Germinal center (tissue), 1 donor: ENCODE measurements at regions not wholly inside any gene's neighbourhood (a gene's known extent, or its start where the extent isn't known, plus 50 kb on each side); places are given as distances from the start of the nearest gene placed in this dataset.

Experiments
- DNase-seq: peaks from one replicate; pipeline ENCODE4 v3.0.0; 2012; ENCODE audit warnings: mixed read lengths, low spot score

GRCh38 chr15:99921101-99921500, 187.9 kb upstream of the LYSMD4 start:
- no peak for DNase-seq

GRCh38 chr15:99918072-99918471, 184.8 kb upstream of the LYSMD4 start:
- no peak for DNase-seq

- DNase-seq = no peak
Measured at GRCh38 chr15:99917252-99917651, 184.0 kb upstream of the LYSMD4 start.

- no peak for DNase-seq
Measured at GRCh38 chr15:99916668-99917223, 183.5 kb upstream of the LYSMD4 start.

GRCh38 chr15:99914723-99915122, 181.5 kb upstream of the LYSMD4 start:
- no peak for DNase-seq

- DNase-seq = no peak
Measured at GRCh38 chr15:99911816-99912215, 178.6 kb upstream of the LYSMD4 start.

GRCh38 chr15:99909592-99910295, 176.5 kb upstream of the LYSMD4 start:
- DNase-seq = no peak

GRCh38 chr15:99907698-99908097, 174.5 kb upstream of the LYSMD4 start:
- no peak for DNase-seq

- no peak for DNase-seq
Measured at GRCh38 chr15:99906793-99907192, 173.6 kb upstream of the LYSMD4 start.

GRCh38 chr15:99906311-99906710, 173.1 kb upstream of the LYSMD4 start:
- no peak for DNase-seq

GRCh38 chr15:99902248-99902928, 169.2 kb upstream of the LYSMD4 start:
- no peak for DNase-seq

- no peak for DNase-seq
Measured at GRCh38 chr15:99895956-99896311, 162.7 kb upstream of the LYSMD4 start.

- DNase-seq = no peak
Measured at GRCh38 chr15:99895189-99895955, 162.1 kb upstream of the LYSMD4 start.

- no peak for DNase-seq
Measured at GRCh38 chr15:99878835-99879234, 145.6 kb upstream of the LYSMD4 start.

- no peak for DNase-seq
Measured at GRCh38 chr15:99873451-99873850, 140.2 kb upstream of the LYSMD4 start.

- no peak for DNase-seq
Measured at GRCh38 chr15:99863550-99864198, 130.4 kb upstream of the LYSMD4 start.

GRCh38 chr15:99857836-99858235, 124.6 kb upstream of the LYSMD4 start:
- DNase-seq = no peak

- no peak for DNase-seq
Measured at GRCh38 chr15:99850517-99850916, 117.3 kb upstream of the LYSMD4 start.

GRCh38 chr15:99845009-99845408, 111.8 kb upstream of the LYSMD4 start:
- DNase-seq = no peak

GRCh38 chr15:99844150-99844549, 110.9 kb upstream of the LYSMD4 start:
- DNase-seq = no peak

- no peak for DNase-seq
Measured at GRCh38 chr15:99842071-99842470, 108.8 kb upstream of the LYSMD4 start.

- DNase-seq = no peak
Measured at GRCh38 chr15:99826157-99826780, 93.0 kb upstream of the LYSMD4 start.
